ENCODE measurements at regions not wholly inside any gene's neighbourhood (a gene's known extent, or its start where the extent isn't known, plus 50 kb on each side); places are given as distances from the start of the nearest gene placed in this dataset.

DNA sequence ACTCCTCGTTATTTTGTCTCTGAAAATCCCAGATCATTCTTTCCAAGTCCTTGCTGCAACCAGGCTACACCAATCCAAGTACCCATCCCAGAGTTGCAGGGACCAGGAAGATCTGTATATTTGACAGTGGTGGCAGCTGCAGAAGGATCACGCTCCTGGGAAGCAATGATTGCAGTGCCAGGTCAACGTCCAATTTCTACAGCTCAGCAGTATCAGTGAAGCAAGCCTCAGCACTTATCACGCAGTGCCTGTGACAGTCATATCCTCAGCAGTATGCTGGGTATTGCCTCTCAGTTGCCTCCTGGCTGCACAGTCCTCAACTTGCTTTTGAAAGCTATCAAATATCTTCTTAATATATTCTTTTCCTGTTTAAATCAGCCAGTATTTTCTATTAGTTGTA, 66.7 kb downstream of the BARHL2 start:
- H3K4me3 ChIP-seq: no peak overlapping the region
- no peaks in the 10 kb centered on the region for H3K9me3 ChIP-seq
- TF ChIP-seq, protein P1, sequence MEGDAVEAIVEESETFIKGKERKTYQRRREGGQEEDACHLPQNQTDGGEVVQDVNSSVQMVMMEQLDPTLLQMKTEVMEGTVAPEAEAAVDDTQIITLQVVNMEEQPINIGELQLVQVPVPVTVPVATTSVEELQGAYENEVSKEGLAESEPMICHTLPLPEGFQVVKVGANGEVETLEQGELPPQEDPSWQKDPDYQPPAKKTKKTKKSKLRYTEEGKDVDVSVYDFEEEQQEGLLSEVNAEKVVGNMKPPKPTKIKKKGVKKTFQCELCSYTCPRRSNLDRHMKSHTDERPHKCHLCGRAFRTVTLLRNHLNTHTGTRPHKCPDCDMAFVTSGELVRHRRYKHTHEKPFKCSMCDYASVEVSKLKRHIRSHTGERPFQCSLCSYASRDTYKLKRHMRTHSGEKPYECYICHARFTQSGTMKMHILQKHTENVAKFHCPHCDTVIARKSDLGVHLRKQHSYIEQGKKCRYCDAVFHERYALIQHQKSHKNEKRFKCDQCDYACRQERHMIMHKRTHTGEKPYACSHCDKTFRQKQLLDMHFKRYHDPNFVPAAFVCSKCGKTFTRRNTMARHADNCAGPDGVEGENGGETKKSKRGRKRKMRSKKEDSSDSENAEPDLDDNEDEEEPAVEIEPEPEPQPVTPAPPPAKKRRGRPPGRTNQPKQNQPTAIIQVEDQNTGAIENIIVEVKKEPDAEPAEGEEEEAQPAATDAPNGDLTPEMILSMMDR (IDR thresholded peaks at IDR 0.05): no peak
- 69 to 85% (median 77%) methylated on average over 4 of the region's 4 CpGs for WGBS, 3 donors
- H3K27ac ChIP-seq: no peak overlapping the region
- peaks cover 0 to 3% (median 0%) of the 10 kb centered on the region in 3 donors for H3K27me3 ChIP-seq (ENCODE audit: insufficient read depth in 3 of 3, low read length in 2 of 3)
- intact Hi-C loops (cut with DNase I): no loop called here
- no peaks in the 10 kb centered on the region for H3K4me1 ChIP-seq
- no peak for ATAC-seq
- no peak for DNase-seq
- no peaks in the 10 kb centered on the region for H3K36me3 ChIP-seq (ENCODE audit: insufficient read depth in 1 of 2, low read depth in 1 of 2)

DNA sequence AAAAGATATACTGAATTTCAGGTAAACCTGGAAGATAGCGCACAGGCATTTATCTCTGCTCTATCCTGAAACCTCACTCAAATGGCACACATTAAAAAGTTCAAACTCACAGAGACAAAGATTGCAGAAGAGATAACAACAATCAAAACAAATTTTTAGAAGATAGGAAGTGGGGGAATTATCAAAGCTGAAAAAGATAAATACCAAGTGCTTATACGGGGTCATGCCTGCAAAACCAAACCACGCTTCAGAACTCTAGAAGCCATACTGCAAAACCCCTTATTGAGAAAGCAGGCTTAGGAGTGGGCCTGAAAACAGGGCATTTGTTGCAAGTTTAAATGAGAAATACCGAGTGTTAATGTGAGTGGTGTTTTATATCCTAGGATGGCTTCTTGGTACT, 76.8 kb downstream of the BARHL2 start:
- intact Hi-C loops (cut with DNase I): no loop called here
- TF ChIP-seq, protein P1 (IDR thresholded peaks at IDR 0.05): no peak
- no peaks in the 10 kb centered on the region for H3K9me3 ChIP-seq
- no peaks in the 10 kb centered on the region for H3K36me3 ChIP-seq (ENCODE audit: insufficient read depth in 1 of 2, low read depth in 1 of 2)
- no peak overlapping the region for H3K4me3 ChIP-seq
- H3K27me3 ChIP-seq (ENCODE audit: insufficient read depth in 3 of 3, low read length in 2 of 3): no peaks in the 10 kb centered on the region
- no peak for ATAC-seq
- no peak overlapping the region for H3K27ac ChIP-seq
- no peaks in the 10 kb centered on the region for H3K4me1 ChIP-seq
- no peak for DNase-seq
- WGBS, 3 donors: 86 to 89% (median 88%) methylated on average over 4 of the region's 4 CpGs

DNA sequence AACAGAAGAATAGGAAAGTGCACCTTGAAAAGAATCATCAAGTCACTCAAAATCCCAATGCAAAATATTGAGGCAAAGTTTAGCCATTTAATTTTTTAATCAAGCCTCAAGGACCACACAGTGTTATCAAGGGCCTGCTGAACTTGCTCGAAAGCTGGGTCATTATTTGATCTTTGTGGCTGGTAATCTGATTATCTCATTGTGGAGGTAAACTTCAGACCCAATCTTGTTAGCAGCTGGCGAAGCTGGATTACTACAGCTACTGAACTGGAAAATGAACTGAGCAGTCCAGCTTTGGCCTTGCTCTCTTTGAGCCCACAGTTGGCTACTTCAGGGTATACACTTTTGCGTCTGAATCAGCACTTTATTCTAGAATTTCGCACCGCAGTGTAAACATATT, 94.4 kb downstream of the BARHL2 start:
- 83 to 86% (median 84%) methylated on average over 5 of the region's 5 CpGs for WGBS, 3 donors
- DNase-seq (no peak), ATAC-seq (no peak)
- Histone ChIP-seq H3K27ac (no peak overlapping the region), H3K36me3 (ENCODE audit: insufficient read depth in 1 of 2, low read depth in 1 of 2) (no peaks in the 10 kb centered on the region), H3K4me1 (no peaks in the 10 kb centered on the region), H3K9me3 (no peaks in the 10 kb centered on the region), H3K4me3 (no peak overlapping the region), H3K27me3 (ENCODE audit: insufficient read depth in 3 of 3, low read length in 2 of 3) (no peaks in the 10 kb centered on the region)
- TF ChIP-seq, protein P1 (IDR thresholded peaks at IDR 0.05): no peak
- intact Hi-C loops (cut with DNase I): no loop called here

DNA sequence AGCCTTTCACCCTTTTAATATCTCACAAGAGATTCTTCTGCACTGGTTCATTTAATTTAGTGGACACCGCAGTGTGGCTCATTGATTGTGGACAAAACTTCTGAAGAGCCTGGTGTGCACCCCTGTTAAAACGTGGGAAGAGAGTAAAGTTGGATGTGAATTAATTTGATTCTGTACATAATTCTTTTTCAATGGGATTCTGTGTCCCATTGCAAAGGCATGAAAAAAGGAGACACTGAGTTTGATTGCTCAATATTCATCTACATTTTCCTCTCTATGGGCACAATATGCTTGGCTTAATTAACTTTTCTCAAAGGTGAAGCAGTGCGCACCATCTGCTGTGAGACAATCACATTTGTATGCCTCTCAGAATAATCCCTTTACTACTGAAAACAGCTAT, 95.1 kb downstream of the BARHL2 start:
- H3K27ac ChIP-seq: no peak overlapping the region
- ATAC-seq: no peak
- H3K4me1 ChIP-seq: no peaks in the 10 kb centered on the region
- TF ChIP-seq, protein P1 (IDR thresholded peaks at IDR 0.05): no peak
- WGBS, 3 donors: 80 to 84% (median 82%) methylated on average over 3 of the region's 3 CpGs
- H3K9me3 ChIP-seq: no peaks in the 10 kb centered on the region
- no peak overlapping the region for H3K4me3 ChIP-seq
- no peaks in the 10 kb centered on the region for H3K27me3 ChIP-seq (ENCODE audit: insufficient read depth in 3 of 3, low read length in 2 of 3)
- intact Hi-C loops (cut with DNase I): no loop called here
- DNase-seq: no peak
- no peaks in the 10 kb centered on the region for H3K36me3 ChIP-seq (ENCODE audit: insufficient read depth in 1 of 2, low read depth in 1 of 2)

DNA sequence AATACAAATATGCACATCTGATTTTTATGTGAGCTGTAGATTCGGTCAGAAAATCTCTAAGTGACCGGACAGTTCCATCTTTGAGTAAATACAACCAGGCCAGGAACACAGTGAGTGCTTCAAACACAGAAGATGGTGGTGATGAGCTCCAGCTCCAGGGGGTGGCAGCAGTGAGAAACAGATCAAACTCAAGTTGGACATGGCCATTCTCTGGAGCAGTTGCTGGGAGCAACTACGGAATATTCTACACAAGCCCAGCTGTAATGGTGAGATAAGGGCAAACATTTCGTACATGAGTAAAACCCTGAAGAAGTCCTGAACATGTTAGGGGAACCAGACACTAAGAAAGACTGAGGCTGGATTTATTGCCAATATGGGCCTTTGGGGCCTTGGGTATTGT, 100.7 kb downstream of the BARHL2 start:
- intact Hi-C loops (cut with DNase I): no loop called here
- TF ChIP-seq, protein P1 (IDR thresholded peaks at IDR 0.05): no peak
- ATAC-seq (no peak), DNase-seq (no peak)
- no peaks in the 10 kb centered on the region for H3K36me3 ChIP-seq (ENCODE audit: insufficient read depth in 1 of 2, low read depth in 1 of 2)
- H3K27me3 ChIP-seq (ENCODE audit: insufficient read depth in 3 of 3, low read length in 2 of 3): no peaks in the 10 kb centered on the region
- 70 to 78% (median 77%) methylated on average over 4 of the region's 4 CpGs for WGBS, 3 donors
- H3K9me3 ChIP-seq: no peaks in the 10 kb centered on the region
- no peaks in the 10 kb centered on the region for H3K4me1 ChIP-seq
- H3K27ac ChIP-seq: no peak overlapping the region
- no peak overlapping the region for H3K4me3 ChIP-seq
